ENCODE measurements at regions not wholly inside any gene's neighbourhood (a gene's known extent, or its start where the extent isn't known, plus 50 kb on each side); places are given as distances from the start of the nearest gene placed in this dataset.
"Not testable (repeated sequence)": the region's sequence is repeated elsewhere in the genome, so short reads cannot be mapped to it uniquely, and the experiment has no call there.

GRCh38 chr1:198809247-198809646 lies 170.4 kb downstream of the PTPRC start:
- DNase-seq: no peak

- DNase-seq: no peak
Measured at GRCh38 chr1:198811449-198811848, 172.6 kb downstream of the PTPRC start.

GRCh38 chr1:198823626-198824025 lies 184.8 kb downstream of the PTPRC start:
- no peak for DNase-seq

GRCh38 chr1:198825254-198825653 lies 186.4 kb downstream of the PTPRC start:
- no peak for DNase-seq

- DNase-seq: no peak
Measured at GRCh38 chr1:198829356-198829755, 190.5 kb downstream of the PTPRC start.

GRCh38 chr1:198829944-198830343 lies 191.1 kb downstream of the PTPRC start:
- DNase-seq: no peak

GRCh38 chr1:198830412-198830811 lies 191.6 kb downstream of the PTPRC start:
- no peak for DNase-seq

- DNase-seq: no peak
Measured at GRCh38 chr1:198833706-198834503, 195.1 kb downstream of the PTPRC start.

GRCh38 chr1:198837278-198838021 lies 198.6 kb downstream of the PTPRC start:
- no peak for DNase-seq

GRCh38 chr1:198838022-198838342 lies 199.1 kb downstream of the PTPRC start:
- DNase-seq: no peak

GRCh38 chr1:198841477-198841876 lies 202.6 kb downstream of the PTPRC start:
- no peak for DNase-seq

GRCh38 chr1:198842686-198843085 lies 203.8 kb downstream of the PTPRC start:
- no peak for DNase-seq

GRCh38 chr1:198845271-198845670 lies 206.4 kb downstream of the PTPRC start:
- no peak for DNase-seq

GRCh38 chr1:198845851-198846250 lies 207.0 kb downstream of the PTPRC start:
- DNase-seq: no peak

- DNase-seq: no peak
Measured at GRCh38 chr1:198846556-198846955, 207.7 kb downstream of the PTPRC start.

- DNase-seq: no peak
Measured at GRCh38 chr1:198848206-198848605, 209.4 kb downstream of the PTPRC start.

- DNase-seq: no peak
Measured at GRCh38 chr1:198848649-198849048, 209.8 kb downstream of the PTPRC start.

GRCh38 chr1:198849093-198849492 lies 210.3 kb downstream of the PTPRC start:
- DNase-seq: no peak

GRCh38 chr1:198850196-198850595 lies 211.4 kb downstream of the PTPRC start:
- no peak for DNase-seq

- DNase-seq: not testable (repeated sequence)
Measured at GRCh38 chr1:198850966-198851365, 212.1 kb downstream of the PTPRC start.

- no peak for DNase-seq
Measured at GRCh38 chr1:198856601-198857000, 217.8 kb downstream of the PTPRC start.

GRCh38 chr1:198858033-198858432 lies 219.2 kb downstream of the PTPRC start:
- DNase-seq: no peak

GRCh38 chr1:198860371-198860770 lies 221.5 kb downstream of the PTPRC start:
- no peak for DNase-seq

- no peak for DNase-seq
Measured at GRCh38 chr1:198861636-198862035, 222.8 kb downstream of the PTPRC start.

All from central memory CD4-positive, alpha-beta T cell (primary cell).